HG02970 (cell line): ENCODE measurements at regions not wholly inside any gene's neighbourhood (a gene's known extent, or its start where the extent isn't known, plus 50 kb on each side); places are given as distances from the start of the nearest gene placed in this dataset.

Experiments used
- ATAC-seq: cut with Tn5 transposase; IDR thresholded peaks from one replicate; pipeline ENCODE4 v1.9.1; 2021; ENCODE audit warnings: mild to moderate bottlenecking, moderate library complexity, moderate number of reproducible peaks; ENCODE audit not compliant: unreplicated experiment, low FRiP score

DNA sequence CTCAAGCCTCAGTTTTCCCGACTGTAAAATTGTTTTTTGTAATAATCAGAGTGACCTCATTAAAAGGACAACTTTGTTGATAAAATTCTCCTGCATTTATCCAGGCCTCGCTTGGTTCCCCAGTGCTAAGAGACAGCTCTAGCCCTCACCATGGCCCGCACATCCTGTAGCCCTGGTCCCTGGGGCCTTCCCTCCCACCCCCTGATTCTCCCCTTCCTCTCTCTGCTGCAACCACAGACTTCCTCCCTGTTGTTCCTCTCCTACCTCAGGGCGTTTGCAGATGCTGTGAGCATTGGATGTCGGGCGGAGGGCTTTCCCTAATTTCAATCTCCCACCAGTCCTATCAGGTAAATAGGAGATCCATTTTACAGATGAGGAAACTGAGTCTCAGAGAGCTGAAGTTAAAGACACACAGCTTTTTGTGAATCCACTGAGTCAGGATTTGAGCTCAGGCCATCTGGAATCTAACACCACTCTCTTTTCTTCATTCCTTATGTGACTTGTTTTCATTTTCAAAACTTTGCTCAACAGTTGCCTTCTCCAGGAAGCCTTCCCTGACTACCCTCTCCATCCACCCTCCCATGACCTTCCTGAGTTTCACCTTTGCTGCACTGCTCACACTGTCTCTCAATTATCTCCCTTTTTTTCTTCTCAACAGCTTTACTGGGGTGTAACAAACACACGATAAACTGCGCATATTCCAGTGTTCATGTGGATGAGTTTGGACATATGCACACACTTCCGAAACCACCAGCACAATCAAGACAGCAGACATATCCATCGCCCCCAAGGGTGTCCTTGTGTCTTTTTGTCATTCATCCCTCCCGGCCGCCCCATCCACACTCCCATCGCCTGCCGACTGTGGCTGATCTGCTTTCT is 107.1 kb downstream of the CEBPB start:
- ATAC-seq: no peak

DNA sequence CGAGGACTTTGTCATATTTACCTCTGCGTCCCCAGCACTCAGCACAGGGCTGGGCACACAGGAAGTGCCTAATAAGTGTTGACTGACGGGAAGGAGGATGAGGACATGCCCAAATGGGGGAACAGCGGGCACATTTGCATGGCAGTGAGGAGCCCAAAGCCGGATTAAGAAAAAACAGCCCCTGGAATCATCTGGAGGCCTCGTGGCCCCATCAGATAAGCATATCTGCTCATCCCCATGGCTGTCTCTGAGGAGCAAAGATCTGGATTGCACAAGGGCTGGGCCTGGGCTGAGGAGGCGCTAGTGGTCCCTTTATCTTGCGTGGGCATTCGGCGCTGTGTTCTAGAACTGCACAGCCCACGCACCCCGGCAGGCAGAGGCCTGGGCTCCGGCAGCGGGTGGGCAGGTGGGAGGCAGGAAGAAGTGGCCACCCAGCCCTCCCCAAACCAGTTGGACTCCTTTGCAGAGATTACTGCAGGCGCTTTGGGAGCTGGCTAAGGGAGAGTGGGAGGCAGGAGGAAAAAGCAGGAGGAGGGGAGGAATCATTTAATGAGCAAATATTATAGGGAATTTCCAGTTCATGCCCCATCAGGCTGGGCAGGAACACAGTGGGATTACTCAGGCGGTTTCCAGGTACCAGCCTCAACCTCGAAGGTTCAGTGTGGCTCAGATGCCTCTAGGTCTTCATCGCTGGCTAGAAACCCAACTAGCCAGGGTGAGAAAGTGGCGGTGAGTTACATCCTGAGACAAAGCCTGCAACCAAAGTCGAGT is 108.1 kb downstream of the CEBPB start:
- ATAC-seq: no peak

- no peak for ATAC-seq
Measured at GRCh38 chr20:50299325-50299629, 108.6 kb downstream of the CEBPB start.

GRCh38 chr20:50301165-50301564 is 110.5 kb downstream of the CEBPB start:
- no peak for ATAC-seq

- ATAC-seq: no peak
Measured at GRCh38 chr20:50301712-50302111, 111.1 kb downstream of the CEBPB start.

GRCh38 chr20:50302341-50303057 is 111.9 kb downstream of the CEBPB start:
- ATAC-seq: no peak

DNA sequence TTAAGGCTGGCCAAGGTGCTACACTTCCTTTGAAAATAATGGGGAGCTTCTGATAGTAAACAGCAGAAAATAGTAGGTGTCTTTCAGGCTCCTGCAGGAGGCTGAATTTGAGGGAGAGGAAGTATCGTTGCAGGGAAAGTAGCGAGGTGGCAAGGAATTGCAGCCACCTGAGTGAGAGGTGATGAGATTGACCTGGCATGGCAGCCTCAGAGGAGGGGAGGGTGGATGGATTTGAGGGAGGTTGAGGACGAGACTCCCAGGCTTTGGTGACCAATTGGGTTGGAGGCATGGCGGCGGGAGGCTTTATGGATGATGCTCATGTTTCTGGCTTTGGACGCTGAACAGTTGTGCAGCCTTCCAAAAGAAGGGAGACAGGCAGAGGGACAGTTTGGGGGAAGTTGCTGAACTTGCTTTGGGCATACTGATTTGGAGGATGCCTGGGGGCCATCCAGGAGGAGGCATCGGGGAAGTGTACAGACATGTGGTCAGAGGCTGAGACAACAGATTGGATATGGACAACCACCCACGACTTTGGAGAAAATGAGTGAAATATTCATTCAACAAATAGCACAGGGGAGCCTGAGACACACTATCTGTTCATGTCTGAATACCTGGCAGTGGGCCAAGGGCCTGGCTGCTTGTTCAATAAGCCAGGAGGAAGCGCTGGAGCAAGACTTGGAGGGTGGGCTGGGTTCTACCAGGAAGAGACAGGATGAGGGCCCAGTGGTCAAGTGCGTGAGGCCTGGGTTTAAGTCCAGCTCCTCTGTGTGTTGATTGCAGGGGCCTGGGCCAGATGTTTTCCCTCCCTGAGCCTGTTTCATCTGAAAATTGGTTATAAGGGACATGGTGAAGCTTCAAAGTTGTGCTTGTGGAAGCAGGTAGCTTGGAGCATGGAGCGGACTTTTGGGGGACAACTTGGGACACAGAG is 113.2 kb downstream of the CEBPB start:
- no peak for ATAC-seq

DNA sequence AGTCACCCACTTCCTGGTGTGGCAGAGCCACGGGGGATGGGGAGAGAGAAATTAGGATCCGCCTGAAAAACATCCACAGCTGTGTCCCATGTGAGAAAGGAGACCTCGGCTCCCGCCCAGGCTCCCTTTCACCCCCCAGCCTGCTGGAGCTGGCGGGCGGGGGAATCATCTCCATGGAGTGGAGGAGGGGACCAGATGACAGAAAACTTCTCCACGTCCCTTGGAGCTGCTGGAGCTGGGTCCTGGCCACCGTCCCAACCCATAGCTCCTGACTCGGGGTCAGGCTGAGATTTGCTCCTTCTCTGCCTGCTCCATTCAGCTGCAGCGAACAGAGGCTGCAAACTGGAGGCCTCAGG is 113.8 kb downstream of the CEBPB start:
- ATAC-seq: no peak

DNA sequence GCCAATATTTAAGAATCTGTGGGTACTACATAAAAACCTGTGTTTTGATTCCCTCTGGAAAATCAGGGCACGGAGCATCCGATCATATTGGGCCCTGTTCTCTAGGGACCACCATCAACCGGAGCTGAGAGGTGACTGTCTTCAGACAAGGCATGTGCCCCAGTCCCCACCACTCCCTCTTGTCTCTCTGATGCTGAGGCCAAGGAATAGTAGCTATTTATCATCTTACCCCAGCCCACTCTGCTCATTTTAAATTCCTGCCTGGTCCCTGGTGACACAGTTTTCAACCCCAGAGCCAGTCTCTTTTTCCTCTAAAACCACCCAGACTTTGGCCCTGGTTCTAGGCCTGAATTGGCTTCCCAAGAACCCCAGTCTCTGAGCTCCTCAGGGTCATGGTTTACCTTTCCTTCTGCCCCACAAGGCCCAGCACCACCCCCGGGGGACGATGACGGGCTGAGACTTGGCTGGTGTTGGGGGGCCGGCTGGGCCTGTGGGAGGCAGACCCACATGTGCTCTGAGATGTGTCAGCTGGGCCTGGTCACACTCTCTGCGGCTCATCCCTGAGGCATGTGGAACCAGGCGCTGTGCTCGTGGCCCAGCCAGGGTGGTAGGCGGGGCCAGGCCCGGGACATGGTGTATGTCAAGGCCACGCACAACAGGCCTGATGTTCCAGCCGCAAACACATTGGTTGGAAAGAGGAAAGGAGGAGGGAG is 114.4 kb downstream of the CEBPB start:
- ATAC-seq: no peak

DNA sequence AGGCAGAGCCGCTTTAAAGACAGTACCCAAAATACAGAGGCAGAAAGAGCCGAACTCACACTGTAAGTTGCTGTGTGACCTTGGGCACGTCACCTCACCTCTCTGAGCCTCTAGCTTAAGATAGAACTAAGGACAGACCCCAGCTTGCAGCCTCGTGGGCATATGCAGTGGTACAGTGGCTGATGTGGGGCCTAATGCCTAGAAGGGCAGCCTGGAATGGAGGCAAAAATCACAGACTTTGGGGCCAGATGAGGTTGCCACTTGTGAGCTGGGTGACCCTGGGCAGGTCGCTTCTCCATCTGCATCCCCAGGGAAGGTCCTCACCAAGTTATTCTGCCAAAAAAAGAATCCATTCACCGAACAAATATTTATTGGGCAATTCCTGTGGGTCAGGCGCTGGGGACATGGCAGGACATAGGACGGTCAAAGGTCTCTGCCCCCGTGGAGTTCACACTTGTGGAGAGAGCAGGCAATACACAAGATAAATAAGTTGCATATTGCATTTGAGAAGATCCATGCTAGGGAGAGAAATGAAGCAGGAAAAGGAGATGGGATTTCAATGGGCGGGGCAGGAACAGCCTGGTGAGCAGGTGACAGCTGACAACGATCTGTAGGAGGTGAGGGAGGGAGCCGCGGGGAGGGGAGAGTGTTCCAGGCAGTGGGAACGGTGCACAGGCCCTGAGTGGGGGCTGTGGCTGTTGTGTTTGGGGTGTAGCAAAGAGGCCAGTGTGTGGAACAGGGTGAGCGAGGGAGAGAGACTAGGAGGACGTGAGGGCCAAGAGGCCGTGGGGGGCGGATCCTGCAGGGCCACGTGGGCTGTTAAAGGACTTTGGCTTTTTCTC is 115.2 kb downstream of the CEBPB start:
- ATAC-seq: no peak

DNA sequence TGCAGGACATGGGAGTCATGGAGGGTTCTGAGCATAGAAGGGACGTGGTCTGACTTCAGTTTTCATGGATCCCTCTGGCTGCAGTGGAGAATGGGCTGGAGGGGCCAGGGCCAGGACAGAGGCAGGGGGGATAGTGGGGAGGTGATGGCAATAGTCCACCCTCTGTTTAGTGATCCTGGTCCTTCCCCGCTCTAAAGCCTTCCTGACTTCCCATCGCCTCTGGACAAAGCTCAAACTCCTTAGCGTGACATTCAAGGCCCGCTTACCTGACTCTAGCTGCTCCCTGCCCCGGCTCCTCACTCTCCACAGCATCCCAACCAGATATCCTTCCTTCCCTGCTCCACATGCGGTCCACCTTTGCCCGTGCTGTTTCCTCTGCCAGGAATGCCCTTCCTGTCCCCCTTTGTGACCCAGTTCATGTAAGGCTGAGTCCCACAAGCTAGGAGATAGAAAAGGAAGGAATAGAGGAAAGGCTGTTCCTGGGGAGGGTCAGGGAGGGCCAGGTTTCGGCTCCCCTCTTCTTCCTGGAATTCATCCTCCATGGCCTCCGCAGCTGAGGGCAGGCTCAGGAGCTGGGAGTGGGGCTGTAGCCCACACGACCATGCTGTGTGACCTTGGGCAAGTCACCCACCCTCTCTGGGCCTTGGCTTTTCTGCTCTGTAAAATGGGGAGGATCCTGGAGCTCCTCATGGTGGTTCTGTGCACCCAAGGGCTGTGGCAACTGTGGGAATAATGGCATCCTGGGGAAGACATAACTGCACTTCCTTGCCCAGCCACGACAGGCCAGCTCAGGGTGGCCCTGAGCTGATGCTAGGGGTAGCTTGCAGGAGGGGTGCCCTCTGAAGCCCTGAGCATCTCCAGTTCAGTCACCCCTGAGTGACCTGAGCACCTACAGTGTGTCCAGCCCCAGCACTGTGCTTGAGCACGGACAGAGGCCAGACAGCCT is 116.1 kb downstream of the CEBPB start:
- ATAC-seq: no peak

- no peak for ATAC-seq
Measured at GRCh38 chr20:50308166-50308512, 117.5 kb downstream of the CEBPB start.

DNA sequence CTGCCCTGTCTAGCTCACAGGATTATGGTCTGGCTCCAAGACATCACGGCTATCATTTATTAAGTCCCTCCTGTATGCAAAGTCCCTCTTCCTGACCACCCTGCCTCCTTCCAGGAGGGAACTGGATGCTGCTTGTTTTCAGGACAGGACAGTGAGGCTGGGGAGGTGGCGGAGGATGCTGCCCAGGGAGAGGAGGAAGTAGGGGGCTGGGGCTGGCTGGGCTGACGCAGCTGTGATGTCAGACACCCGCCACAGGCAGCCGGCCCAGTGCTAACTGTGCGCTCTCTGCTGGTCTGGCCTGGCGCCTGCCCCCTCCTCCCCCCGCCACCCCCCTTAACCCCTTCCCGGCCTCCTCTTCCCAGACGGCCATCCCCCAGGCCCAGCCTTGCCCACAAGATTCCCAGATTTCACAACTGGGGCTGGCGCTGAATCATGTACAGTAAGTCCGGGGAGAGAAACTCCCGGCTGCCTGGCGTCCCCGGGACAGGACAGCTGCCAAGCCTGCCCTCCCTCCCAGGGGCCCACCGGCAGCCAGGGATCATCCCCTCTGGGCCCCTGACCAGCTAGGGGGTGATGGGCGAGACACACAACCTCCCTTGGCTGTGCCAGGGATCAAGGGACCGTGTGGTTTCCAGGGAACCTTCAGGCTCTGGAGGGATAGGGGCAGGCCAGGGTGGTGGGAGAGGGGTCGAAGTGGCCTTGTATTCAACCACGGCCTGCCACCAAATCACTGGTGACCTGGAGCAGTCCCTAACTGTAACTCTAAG is 118.1 kb downstream of the CEBPB start:
- no peak for ATAC-seq

GRCh38 chr20:50309280-50309763 is 118.7 kb downstream of the CEBPB start:
- ATAC-seq: no peak

DNA sequence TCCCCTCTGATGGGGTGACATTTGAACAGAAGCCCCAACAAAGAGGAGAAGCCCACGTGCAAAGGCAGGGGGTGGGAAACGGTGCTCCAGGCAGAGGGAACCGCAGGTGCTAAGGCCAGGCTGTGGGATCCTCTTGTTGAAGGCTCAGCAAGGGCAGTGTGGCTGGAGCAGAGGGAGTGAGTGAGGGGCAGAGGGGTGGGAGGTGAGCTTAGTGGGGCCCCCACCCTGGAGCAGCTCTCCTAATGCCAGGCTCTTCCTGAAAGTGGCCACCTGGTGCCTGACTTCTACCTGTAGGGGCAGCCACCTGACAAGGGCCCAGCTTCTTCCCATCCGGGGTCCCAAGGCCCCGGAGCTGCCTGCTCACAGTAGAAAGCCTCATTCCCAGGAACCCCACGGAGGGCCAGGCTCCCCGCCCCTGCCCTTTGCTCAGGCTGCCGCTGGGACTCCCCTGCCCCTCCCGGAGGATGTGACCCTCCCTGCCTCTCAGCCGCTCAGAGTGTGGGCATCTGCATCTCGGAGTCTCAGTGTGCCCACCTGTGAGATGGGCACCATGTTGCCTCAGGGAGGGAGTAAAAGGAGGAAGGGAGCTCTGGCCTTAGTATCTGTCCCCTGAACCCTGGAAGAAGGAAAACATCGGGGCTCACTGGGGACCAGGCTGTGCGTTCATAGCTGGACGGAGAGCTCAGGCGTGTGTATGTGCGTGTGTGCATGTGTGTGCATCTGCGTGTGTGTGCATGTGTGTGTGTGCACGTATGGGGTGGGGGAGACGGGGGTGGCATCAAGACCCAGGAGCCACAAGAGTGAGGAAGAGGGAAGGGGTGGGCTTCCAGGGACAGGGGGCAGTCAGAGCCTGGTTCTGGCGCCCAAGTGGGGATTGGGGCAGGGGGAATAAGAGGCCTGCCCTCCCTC is 119.4 kb downstream of the CEBPB start:
- no peak for ATAC-seq

- no peak for ATAC-seq
Measured at GRCh38 chr20:50310673-50311051, 120.0 kb downstream of the CEBPB start.
